ELF-1 (cell line): ENCODE measurements at regions not wholly inside any gene's neighbourhood (a gene's known extent, or its start where the extent isn't known, plus 50 kb on each side); places are given as distances from the start of the nearest gene placed in this dataset.

ENCODE experiments used
- DNase-seq: peaks from one replicate; pipeline ENCODE4 v3.0.0-alpha.2; 2016; ENCODE audit warnings: low read depth, low spot score

- no peak for DNase-seq
Observed at GRCh38 chr1:216884614-216885229, 161.5 kb upstream of the ESRRG start.

GRCh38 chr1:216883518-216883917 is 160.3 kb upstream of the ESRRG start:
- DNase-seq = no peak

DNA sequence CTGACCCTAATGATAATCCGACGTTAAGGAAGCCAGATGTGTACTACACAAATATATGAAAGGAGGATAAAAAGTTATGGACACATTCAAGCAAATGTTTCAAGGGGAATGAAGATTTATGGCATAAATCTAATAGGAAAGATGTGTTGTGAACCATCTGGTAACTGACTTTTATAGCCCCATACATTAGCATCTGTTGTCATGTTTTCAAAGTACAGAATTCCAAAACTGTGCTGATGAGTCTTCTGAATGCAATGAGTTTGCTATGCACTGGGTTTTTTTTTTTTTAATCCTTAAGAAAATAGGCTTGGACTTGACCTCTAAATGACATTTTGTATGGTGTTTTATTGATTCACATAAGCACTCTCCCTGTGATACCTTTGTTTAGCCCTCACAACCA is 158.5 kb upstream of the ESRRG start:
- no peak for DNase-seq

DNA sequence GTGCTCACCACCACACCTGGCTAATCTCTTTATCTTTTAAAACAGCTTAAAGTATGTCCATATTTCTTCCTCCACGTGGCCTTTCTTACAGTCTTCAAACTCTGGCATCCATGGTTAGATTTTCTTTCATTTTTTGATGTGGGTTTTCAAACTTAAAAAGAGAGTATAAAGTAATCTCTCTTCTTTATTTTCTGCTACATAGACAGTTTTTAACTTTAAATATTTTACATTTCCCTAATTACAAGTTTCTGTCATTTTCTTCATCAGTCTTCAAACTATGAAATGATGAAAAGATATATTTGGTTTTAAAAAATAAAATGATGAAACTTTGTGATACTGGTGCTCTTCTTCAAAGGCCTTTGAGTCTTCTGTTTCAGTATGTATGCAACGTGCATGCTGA is 143.5 kb upstream of the ESRRG start:
- no peak for DNase-seq

DNA sequence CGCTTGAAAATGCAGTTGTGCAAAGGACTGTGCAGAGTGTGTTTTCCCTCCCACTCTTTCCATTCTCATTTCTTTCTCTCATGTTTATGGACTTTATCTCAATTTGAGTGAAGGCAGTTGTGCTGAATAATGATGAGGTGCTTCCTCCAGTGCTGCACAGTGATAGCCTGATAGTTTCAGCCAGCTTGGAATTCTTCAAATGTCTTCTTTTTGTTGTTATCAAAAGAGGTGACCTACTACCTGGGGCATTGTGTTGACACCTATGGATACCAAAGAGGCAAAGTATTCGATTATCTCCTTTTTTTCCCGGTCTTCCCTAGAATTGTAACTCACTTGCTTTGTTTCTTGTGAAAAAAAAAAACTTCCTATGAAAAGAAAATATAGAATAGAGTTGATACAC is 132.6 kb upstream of the ESRRG start:
- no peak for DNase-seq

DNA sequence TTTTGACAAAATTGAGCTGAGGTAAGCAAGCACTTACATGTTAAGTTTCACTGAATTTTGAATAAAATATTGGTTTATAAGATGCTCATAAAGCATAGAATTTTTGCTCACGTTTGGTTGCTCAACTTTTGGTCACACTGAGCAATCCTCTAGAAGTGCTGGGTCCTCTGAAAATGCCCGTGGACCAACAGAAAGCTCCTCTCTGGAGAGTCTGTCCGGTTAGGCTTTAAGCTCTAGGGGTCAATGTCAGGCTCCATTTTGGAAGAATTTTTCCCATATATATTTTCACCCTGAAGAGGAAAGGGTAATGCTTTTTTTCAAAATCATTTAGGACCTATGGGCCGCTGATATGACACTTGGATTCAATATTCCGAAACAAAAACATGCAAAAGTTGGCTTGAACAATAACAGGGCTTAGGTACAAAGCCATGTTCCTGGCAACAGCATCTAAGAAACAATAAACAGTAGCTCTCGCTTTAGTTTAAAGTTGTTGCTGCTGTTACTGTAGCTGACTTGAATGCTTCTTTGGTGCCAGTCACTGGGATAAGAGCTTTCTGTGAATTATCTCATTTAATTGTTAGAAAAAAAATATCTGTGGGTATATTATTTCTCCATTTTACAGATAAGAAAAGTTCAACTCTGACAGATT is 131.7 kb upstream of the ESRRG start:
- no peak for DNase-seq

GRCh38 chr1:216851073-216851472 is 127.8 kb upstream of the ESRRG start:
- DNase-seq = no peak

DNA sequence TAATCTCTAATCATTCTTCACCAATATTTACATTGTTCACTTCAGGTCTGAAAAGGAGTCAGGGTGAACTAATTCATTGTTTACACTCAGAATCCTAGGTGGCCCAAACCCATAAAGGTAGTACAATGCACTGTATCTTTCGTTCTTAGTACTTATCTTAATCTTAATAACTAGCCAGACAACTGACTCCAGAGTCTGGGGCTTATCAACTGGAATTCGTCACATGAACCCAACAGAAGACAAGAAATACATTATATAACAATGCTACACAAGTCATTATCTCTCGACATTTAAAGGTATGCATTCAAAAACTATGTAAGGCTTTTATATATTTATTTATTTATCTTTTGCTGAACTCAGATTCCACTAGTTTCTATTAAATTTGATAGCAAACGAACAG is 125.9 kb upstream of the ESRRG start:
- no peak for DNase-seq

DNA sequence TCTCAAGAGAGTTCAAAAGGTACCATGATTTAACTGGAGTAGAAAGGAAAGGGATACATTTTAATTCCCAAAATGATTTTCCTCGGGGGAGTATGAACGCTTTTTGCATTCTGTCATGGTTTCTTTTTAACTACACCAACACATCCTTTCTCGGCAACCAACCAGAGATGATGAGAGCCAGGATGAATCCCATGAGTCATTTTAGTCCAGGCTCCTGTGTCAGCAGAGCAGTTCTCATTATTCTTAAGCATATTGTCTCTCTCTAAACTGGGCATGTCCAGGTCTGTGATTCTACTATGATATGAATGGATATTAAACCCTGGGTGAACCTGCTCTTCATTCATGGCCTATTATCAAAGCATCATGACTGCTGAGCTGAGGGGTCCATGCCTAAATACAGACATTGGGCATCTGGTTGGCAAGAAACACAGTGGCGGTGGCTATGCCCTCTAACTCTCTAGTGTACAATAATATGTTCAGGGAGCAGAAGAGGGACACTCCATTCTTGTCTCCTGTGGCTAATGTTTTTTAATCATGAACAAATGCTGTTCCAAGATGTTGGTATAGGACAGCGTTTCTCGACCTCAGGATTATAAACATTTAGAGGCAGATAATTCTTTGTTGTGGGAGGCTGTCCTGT is 124.3 kb upstream of the ESRRG start:
- DNase-seq = no peak

- no peak for DNase-seq
Observed at GRCh38 chr1:216846339-216846738, 123.1 kb upstream of the ESRRG start.

- no peak for DNase-seq
Observed at GRCh38 chr1:216843409-216843808, 120.2 kb upstream of the ESRRG start.

DNA sequence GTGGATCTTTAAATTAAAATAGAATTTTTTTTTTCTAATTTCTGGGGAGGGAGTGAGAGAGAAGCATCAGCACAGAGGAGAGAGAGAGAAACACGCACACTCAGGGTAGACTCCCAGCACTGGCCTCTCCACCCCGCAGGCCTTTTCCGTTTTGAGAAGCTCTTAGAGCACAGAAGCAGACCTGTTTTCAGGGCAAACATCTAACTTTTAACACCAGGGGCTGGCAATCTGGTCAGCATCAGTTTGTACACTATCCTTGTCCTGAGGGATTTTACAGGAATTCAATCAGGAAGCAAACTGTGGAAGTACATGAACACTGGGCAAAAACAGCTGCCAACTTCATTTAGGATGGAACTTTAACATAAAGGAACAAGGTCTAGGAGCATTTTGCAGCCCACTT is 117.9 kb upstream of the ESRRG start:
- no peak for DNase-seq

- no peak for DNase-seq
Observed at GRCh38 chr1:216836316-216836715, 113.1 kb upstream of the ESRRG start.

GRCh38 chr1:216833509-216833908 is 110.3 kb upstream of the ESRRG start:
- no peak for DNase-seq

- no peak for DNase-seq
Observed at GRCh38 chr1:216832192-216832591, 109.0 kb upstream of the ESRRG start.

DNA sequence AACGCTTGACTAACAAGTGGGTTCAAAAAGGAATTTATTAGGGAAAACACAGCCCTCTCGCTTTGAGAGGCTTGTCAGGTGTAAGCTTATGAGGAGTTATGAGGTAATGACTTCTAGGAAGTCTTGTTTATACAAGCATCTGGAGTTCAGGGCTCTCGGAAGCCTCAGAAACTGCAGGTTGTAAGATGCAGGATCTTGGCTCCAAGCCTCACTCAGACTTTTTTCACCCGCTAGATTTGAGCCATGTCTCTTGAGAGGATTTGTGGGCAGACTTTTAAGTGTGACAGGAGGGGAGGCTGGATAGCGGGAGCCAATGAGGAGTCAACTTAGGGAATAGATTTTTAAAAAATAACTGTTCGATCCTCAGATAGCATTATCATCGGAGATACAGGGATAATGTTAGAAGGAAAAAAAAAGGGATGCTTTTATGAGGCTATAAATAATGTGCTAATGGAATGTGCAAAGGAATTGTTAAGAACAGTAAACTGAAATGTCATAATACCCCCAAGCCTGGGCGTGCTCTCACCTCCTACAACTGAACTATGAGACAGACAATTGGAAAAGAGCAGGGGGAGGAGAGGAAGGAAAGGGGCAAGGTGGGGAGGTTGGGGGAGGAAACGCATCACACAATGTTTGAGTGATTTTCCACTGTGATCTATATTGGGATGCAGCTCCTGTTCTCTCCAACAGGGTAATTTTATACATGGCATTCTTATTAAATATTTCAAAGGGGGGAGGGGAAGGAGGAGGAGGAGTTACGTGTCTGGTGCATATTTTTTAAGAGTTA is 107.4 kb upstream of the ESRRG start:
- no peak for DNase-seq

- no peak for DNase-seq
Observed at GRCh38 chr1:216827251-216827650, 104.0 kb upstream of the ESRRG start.

GRCh38 chr1:216826646-216827045 is 103.4 kb upstream of the ESRRG start:
- no peak for DNase-seq

- DNase-seq = no peak
Observed at GRCh38 chr1:216826214-216826613, 103.0 kb upstream of the ESRRG start.

- no peak for DNase-seq
Observed at GRCh38 chr1:216825557-216825956, 102.3 kb upstream of the ESRRG start.

DNA sequence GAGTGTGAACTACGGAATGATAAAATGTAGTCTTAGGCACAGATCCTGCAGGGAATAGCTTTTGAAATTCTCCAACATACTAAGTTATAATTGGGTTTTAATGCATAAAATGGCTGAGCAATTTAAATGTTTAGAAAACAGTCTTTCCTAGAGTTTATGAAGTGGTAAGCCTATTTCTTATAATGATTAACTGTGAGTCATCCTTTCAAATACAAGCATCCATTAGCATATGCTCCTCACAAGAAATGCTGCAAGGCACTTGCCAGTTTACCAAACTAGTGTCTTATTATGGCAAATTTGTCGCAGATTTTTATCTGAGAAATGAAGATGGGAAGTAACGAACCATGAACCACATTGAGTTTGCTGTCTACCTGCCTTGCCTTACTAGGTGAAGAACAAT is 101.3 kb upstream of the ESRRG start:
- DNase-seq = no peak

DNA sequence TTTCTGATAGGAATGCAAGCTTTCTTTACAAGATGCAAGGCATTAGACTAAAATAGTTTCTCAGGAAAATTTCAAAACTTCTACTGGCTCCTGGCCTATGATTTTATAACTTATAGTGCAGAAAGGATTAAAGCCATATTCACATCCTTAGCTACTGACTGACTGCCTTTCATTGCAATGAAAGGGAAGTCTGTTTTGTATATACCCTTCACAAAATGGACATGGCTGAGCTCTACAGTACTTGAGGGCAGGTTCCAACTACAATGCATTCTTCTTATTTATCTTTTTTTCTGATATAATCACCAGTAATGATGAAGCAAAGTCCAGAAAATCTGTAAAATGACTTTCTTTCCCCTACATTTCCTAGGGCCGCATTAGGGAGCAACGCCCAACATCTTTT is 100.5 kb upstream of the ESRRG start:
- no peak for DNase-seq

- DNase-seq = no peak
Observed at GRCh38 chr1:216822480-216822879, 99.3 kb upstream of the ESRRG start.
